Fibroblast of villous mesenchyme (primary cell): ENCODE measurements at regions not wholly inside any gene's neighbourhood (a gene's known extent, or its start where the extent isn't known, plus 50 kb on each side); places are given as distances from the start of the nearest gene placed in this dataset.
A peak's percentile ranks its signal among the peaks of the same experiment; 100 is the strongest.

Experiments
- DNase-seq: peaks from one replicate; pipeline ENCODE4 v3.0.0-alpha.2; 2010; ENCODE audit warnings: low read depth
- H3K4me3 ChIP-seq: 2 replicates; pipeline ENCODE4 v1.5.1; 2011; ENCODE audit warnings: low read depth, mild to moderate bottlenecking, low read length
- CTCF ChIP-seq: IDR thresholded peaks from 2 replicates; pipeline ENCODE4 v1.5.1; 2012; ENCODE audit warnings: low read depth, mild to moderate bottlenecking, low read length; ENCODE audit not compliant: insufficient read depth

GRCh38 chr6:137339929-137340559 lies 120.9 kb upstream of the IFNGR1 start:
- no peak for DNase-seq
- no peak overlapping the region for H3K4me3 ChIP-seq

GRCh38 chr6:137334884-137335283 lies 115.7 kb upstream of the IFNGR1 start:
- no peak for TF ChIP-seq CTCF
- H3K4me3 ChIP-seq = no peak overlapping the region
- DNase-seq = no peak

More at GRCh38 chr6:137339929-137340559, 120.9 kb upstream of the IFNGR1 start:
- no peak for TF ChIP-seq CTCF

- DNase-seq = no peak
- no peak for TF ChIP-seq CTCF
- no peak overlapping the region for H3K4me3 ChIP-seq
Measured at GRCh38 chr6:137334094-137334493, 114.9 kb upstream of the IFNGR1 start.

GRCh38 chr6:137332637-137333280 lies 113.6 kb upstream of the IFNGR1 start:
- H3K4me3 ChIP-seq = no peak overlapping the region
- no peak for TF ChIP-seq CTCF
- DNase-seq = peak; percentile 22

GRCh38 chr6:137323860-137324259 lies 104.7 kb upstream of the IFNGR1 start:
- no peak for DNase-seq
- TF ChIP-seq CTCF = no peak
- no peak overlapping the region for H3K4me3 ChIP-seq

GRCh38 chr6:137320271-137320670 lies 101.1 kb upstream of the IFNGR1 start:
- no peak for TF ChIP-seq CTCF
- DNase-seq = no peak
- H3K4me3 ChIP-seq = no peak overlapping the region

- peak; percentile 12 for DNase-seq
- no peak overlapping the region for H3K4me3 ChIP-seq
- TF ChIP-seq CTCF = no peak
Measured at GRCh38 chr6:137316626-137317025, 97.4 kb upstream of the IFNGR1 start.
